GM12878 (cell line): ENCODE measurements at regions not wholly inside any gene's neighbourhood (a gene's known extent, or its start where the extent isn't known, plus 50 kb on each side); places are given as distances from the start of the nearest gene placed in this dataset.

ENCODE experiments used
- ATAC-seq: fragments of 200-7000 bp; cut with Tn5 transposase; 3 replicates; pipeline ENCODE4 v1.9.1; 2020; ENCODE audit warnings: mild to moderate bottlenecking, moderate library complexity
- BruUV-seq: library from RNA; stranded (reverse); fragments of 400-500 nt; replicated peaks from 2 replicates; lab custom pipeline; 2021; lab: Mats Ljungman, UMichigan
- CTCF ChIA-PET: fragments of 300-600 bp; sonication (Branson Sonifier 250); formaldehyde crosslinking; extraction: SDS; loops from one replicate; lab custom pipeline; 2021; ENCODE audit warnings: inconsistent platforms; lab: Yijun Ruan, JAX
- POLR2A ChIA-PET: fragments of 350-600 bp; formaldehyde crosslinking; extraction: SDS; loops from one replicate; lab custom pipeline; 2021; ENCODE audit warnings: inconsistent platforms; lab: Charles Lee
- RAD21 ChIA-PET: fragments of 300-600 bp; sonication (Branson Sonifier 250); formaldehyde crosslinking; loops from one replicate; lab custom pipeline; 2023; ENCODE audit warnings: antibody characterized with exemption; ENCODE audit not compliant: unreplicated experiment; lab: Charles Lee
- SMC1A ChIA-PET: fragments of 300-600 bp; sonication (Branson Sonifier 250); formaldehyde crosslinking; loops from one replicate; lab custom pipeline; 2023; ENCODE audit not compliant: unreplicated experiment, uncharacterized antibody; lab: Charles Lee
- DNase-seq: peaks from one replicate; pipeline ENCODE4 v3.0.0-alpha.2; 2011; ENCODE audit warnings: low read depth, low spot score
- FAIRE-seq: peaks from 3 replicates; lab custom pipeline; 2011; peaks lifted over from hg19 to GRCh38; lab: Jason Lieb, UNC
- H2AFZ ChIP-seq: 2 replicates; pipeline ENCODE4 v1.6.0; 2011; ENCODE audit warnings: low read depth, low read length, control low read depth; ENCODE audit not compliant: control insufficient read depth
- H3K27ac ChIP-seq: 2 replicates; pipeline ENCODE4 v1.5.1; 2011; ENCODE audit warnings: control low read depth; ENCODE audit not compliant: control insufficient read depth, insufficient read depth
- H3K27me3 ChIP-seq, 2 experiments: replicated peaks in 1 of 2; 2 replicates each; pipeline versions ENCODE4 v1.6.0 to v1.6.1; 2011; ENCODE audit warnings: low read length in 1 of 2; ENCODE audit not compliant: control insufficient read depth in 2 of 2, insufficient read depth in 2 of 2
- H3K36me3 ChIP-seq, 2 experiments: 2 replicates each; pipeline ENCODE4 v1.5.1; 2011; ENCODE audit warnings: low read length in 1 of 2; ENCODE audit not compliant: control insufficient read depth in 2 of 2, insufficient read depth in 2 of 2
- H3K4me1 ChIP-seq: 2 replicates; pipeline ENCODE4 v1.6.1; 2011; ENCODE audit warnings: mild to moderate bottlenecking, low read length, moderate library complexity, mixed read lengths; ENCODE audit not compliant: control insufficient read depth, insufficient read depth
- H3K4me2 ChIP-seq: 2 replicates; pipeline ENCODE4 v1.6.0; 2011; ENCODE audit warnings: control low read depth; ENCODE audit not compliant: control insufficient read depth, insufficient read depth
- H3K4me3 ChIP-seq: fragments of 200-600 bp; sonication (generic); 2 replicates; pipeline ENCODE4 v1.5.1; 2016
- H3K79me2 ChIP-seq: 2 replicates; pipeline ENCODE4 v1.6.0; 2011; ENCODE audit warnings: low read length; ENCODE audit not compliant: control insufficient read depth, insufficient read depth
- H3K9ac ChIP-seq: 2 replicates; pipeline ENCODE4 v1.8.0; 2011; ENCODE audit warnings: low read length, control low read depth, mixed read lengths; ENCODE audit not compliant: control insufficient read depth, insufficient read depth
- H3K9me3 ChIP-seq: replicated peaks from 3 replicates; pipeline ENCODE4 v1.5.1; 2011; ENCODE audit warnings: mild to moderate bottlenecking, low read length; ENCODE audit not compliant: control insufficient read depth, insufficient read depth
- H4K20me1 ChIP-seq: 2 replicates; pipeline ENCODE4 v1.6.0; 2011; ENCODE audit not compliant: control insufficient read depth, insufficient read depth
- FOXM1 ChIP-seq: IDR thresholded peaks from 2 replicates; pipeline ENCODE4 v1.6.1; 2012; ENCODE audit warnings: low read depth, mild to moderate bottlenecking, inconsistent platforms, low read length, moderate library complexity
- GABPA ChIP-seq: IDR thresholded peaks from 2 replicates; pipeline ENCODE4 v1.6.1; 2014; ENCODE audit warnings: antibody characterized with exemption, low read depth, mild to moderate bottlenecking, inconsistent platforms
- IKZF1 ChIP-seq: fragments of 450-650 bp; conservative IDR thresholded peaks from 2 replicates; pipeline ENCODE4 v1.6.1; 2017; ENCODE audit warnings: antibody characterized with exemption, mild to moderate bottlenecking
- KDM1A ChIP-seq: fragments of 200-600 bp; sonication (generic); IDR thresholded peaks from 2 replicates; pipeline ENCODE4 v1.6.1; 2016; ENCODE audit warnings: borderline replicate concordance
- MTA2 ChIP-seq: fragments of 450-650 bp; IDR thresholded peaks from 2 replicates; pipeline ENCODE4 v1.6.1; 2016; ENCODE audit warnings: low read depth, mild to moderate bottlenecking, moderate library complexity
- POLR2AphosphoS5 ChIP-seq: IDR thresholded peaks from 2 replicates; pipeline ENCODE4 v1.6.1; 2011; ENCODE audit warnings: mild to moderate bottlenecking, low read length, inconsistent platforms
- SIN3A ChIP-seq: IDR thresholded peaks from 2 replicates; pipeline ENCODE4 v1.6.1; 2012; ENCODE audit warnings: low read depth, low read length, improper control_type of control experiment
- SIX5 ChIP-seq: IDR thresholded peaks from 2 replicates; pipeline ENCODE4 v1.6.1; 2011; ENCODE audit warnings: mild to moderate bottlenecking, low read depth, low read length, moderate library complexity; ENCODE audit not compliant: severe bottlenecking
- TARDBP ChIP-seq: IDR thresholded peaks from 2 replicates; pipeline ENCODE4 v1.6.1; 2016; ENCODE audit warnings: borderline replicate concordance
- TBL1XR1 ChIP-seq: IDR thresholded peaks from 2 replicates; pipeline ENCODE4 v1.6.1; 2012; ENCODE audit warnings: low read depth, low read length, improper control_type of control experiment
- TCF7 ChIP-seq: IDR thresholded peaks from 2 replicates; pipeline ENCODE4 v1.6.1; 2014; ENCODE audit warnings: antibody characterized with exemption, borderline replicate concordance
- ZNF24 ChIP-seq: fragments of 450-650 bp; IDR thresholded peaks from 2 replicates; pipeline ENCODE4 v1.6.1; 2017; ENCODE audit warnings: antibody characterized with exemption, mild to moderate bottlenecking
- ZNF274 ChIP-seq: IDR thresholded peaks from one replicate; pipeline ENCODE4 v1.8.0; 2011; ENCODE audit not compliant: insufficient read length, insufficient read depth
- WGBS: methylation state at CpG from one replicate; pipeline ENCODE4 v1.1.6; 2016; ENCODE audit warnings: low lambda C conversion rate; ENCODE audit not compliant: insufficient replicate concordance, insufficient coverage; ENCODE audit errors: missing lambda C conversion rate; 5-methylcytosine and 5-hydroxymethylcytosine counted together
- in situ Hi-C: fragments of 300-500 bp; cut with MboI; formaldehyde crosslinking; loops from 9 replicates; pipeline ENCODE4 v1.14.3; 2018; ENCODE audit warnings: mixed read lengths
- intact Hi-C: fragments of 100-400 bp; cut with micrococcal nuclease; formaldehyde crosslinking; loops from one replicate; pipeline ENCODE4 v1.14.2; 2022; ENCODE audit not compliant: unreplicated experiment
- TF ChIP-seq, protein P1 (sequence below): fragments of 450-650 bp; IDR thresholded peaks from 2 replicates; pipeline ENCODE4 v1.6.1; 2017; ENCODE audit warnings: antibody characterized with exemption, mild to moderate bottlenecking, moderate library complexity

DNA sequence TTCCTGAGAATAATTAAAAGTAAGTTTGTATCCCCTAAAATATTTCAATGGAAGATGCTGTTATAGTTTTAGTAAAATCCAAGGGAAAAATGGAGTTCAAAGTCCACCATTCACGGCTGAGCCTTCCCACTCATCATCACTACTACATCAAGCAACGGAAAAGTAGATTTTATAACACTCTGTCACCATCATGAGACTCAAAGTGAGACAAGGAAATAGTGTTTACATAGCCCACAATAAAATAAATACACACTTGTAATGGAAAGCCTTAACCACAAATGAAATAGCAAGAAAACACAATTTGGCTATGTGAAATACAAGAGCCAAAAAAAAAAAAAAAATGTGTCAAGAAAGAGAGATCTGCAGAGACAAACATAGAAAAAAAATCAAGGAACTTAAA, 569.9 kb upstream of the REG3G start (continued):
- TF ChIP-seq KDM1A (no peak), IKZF1 (no peak), SIX5 (no peak), TARDBP (no peak)
- TF ChIP-seq, protein P1, sequence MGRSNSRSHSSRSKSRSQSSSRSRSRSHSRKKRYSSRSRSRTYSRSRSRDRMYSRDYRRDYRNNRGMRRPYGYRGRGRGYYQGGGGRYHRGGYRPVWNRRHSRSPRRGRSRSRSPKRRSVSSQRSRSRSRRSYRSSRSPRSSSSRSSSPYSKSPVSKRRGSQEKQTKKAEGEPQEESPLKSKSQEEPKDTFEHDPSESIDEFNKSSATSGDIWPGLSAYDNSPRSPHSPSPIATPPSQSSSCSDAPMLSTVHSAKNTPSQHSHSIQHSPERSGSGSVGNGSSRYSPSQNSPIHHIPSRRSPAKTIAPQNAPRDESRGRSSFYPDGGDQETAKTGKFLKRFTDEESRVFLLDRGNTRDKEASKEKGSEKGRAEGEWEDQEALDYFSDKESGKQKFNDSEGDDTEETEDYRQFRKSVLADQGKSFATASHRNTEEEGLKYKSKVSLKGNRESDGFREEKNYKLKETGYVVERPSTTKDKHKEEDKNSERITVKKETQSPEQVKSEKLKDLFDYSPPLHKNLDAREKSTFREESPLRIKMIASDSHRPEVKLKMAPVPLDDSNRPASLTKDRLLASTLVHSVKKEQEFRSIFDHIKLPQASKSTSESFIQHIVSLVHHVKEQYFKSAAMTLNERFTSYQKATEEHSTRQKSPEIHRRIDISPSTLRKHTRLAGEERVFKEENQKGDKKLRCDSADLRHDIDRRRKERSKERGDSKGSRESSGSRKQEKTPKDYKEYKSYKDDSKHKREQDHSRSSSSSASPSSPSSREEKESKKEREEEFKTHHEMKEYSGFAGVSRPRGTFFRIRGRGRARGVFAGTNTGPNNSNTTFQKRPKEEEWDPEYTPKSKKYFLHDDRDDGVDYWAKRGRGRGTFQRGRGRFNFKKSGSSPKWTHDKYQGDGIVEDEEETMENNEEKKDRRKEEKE: no peak

DNA sequence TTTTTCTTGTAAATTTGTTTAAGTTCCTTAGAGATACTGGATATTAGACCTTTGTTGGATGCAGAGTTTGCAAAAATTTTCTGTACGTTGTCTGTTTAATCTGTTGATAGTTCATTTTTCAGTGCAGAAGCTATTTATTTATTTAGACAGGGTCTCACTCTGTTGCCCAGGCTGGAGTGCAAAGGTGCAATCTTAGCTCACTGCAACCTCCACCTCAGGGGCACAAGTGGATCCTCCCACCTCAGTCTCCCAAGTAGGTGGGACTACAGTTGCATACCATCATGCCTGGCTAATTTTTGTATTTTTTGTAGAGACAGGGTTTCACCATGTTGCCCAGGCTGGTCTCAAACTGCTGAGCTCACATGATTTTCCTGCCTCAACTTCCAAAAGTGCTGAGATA, 568.2 kb upstream of the REG3G start:
- intact Hi-C loops: no loop called here
- Histone ChIP-seq H3K9ac (no peak overlapping the region), H2AFZ (no peak overlapping the region), H3K79me2 (no peaks in the 10 kb centered on the region), H3K4me3 (no peak overlapping the region), H3K27ac (no peak overlapping the region), H3K4me2 (no peak overlapping the region), H3K36me3 (no peaks in the 10 kb centered on the region), H3K27me3 (no peaks in the 10 kb centered on the region), H4K20me1 (no peaks in the 10 kb centered on the region), H3K9me3 (no peaks in the 10 kb centered on the region), H3K4me1 (no peaks in the 10 kb centered on the region)
- ATAC-seq: no peak
- ChIA-PET RAD21 (interaction anchor here (0.6 kb wide), 1 partner anchor 197 kb away, joined by 3 read pairs; no protein-coding TSS in a partner anchor), POLR2A (no interaction called here), CTCF (no interaction called here), SMC1A (interaction anchor here (0.6 to 1.2 kb wide), 2 partner anchors 8 to 75 kb away, joined by 3 read pairs; no protein-coding TSS in a partner anchor)
- TF ChIP-seq MTA2: no peak
- TF ChIP-seq FOXM1: no peak
- TF ChIP-seq ZNF274: no peak
- no peak for TF ChIP-seq ZNF24
- TF ChIP-seq SIN3A: no peak
- no peak for TF ChIP-seq POLR2AphosphoS5
- TF ChIP-seq TCF7: no peak
- TF ChIP-seq GABPA: no peak
- TF ChIP-seq TBL1XR1: no peak
- no peak for FAIRE-seq
- in situ Hi-C loops: no loop called here
- WGBS: 60% methylated on average over 1 of the region's 1 CpG
- no peak for DNase-seq
- no TSS peak for BruUV-seq
